Urothelium cell line (cell line): ENCODE measurements at regions not wholly inside any gene's neighbourhood (a gene's known extent, or its start where the extent isn't known, plus 50 kb on each side); places are given as distances from the start of the nearest gene placed in this dataset.

Experiments
- DNase-seq: peaks from one replicate; pipeline ENCODE4 v3.0.0; 2011; ENCODE audit warnings: low spot score, mixed read lengths
- FAIRE-seq: peaks from 2 replicates; lab custom pipeline; 2011; peaks lifted over from hg19 to GRCh38; lab: Jason Lieb, UNC

DNA sequence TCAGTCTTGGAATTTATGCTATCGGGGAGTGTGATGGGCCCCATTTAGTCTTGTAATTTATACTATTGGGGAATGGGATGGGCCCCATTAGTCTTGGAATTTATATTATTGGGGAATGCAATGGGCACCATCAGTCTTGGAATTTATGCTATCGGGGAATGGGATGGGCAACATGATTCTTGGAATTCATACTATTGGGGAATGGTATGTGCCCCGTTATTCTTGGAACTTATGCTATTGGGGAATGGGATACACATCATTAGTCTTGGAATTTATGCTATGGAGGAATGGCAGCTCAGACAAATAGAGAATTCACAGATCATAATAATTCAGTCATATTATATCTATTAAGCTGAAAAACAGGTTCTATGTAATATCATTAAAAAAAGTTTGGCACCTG, 300.3 kb downstream of the SMOC2 start:
- FAIRE-seq = no peak
- DNase-seq = no peak

DNA sequence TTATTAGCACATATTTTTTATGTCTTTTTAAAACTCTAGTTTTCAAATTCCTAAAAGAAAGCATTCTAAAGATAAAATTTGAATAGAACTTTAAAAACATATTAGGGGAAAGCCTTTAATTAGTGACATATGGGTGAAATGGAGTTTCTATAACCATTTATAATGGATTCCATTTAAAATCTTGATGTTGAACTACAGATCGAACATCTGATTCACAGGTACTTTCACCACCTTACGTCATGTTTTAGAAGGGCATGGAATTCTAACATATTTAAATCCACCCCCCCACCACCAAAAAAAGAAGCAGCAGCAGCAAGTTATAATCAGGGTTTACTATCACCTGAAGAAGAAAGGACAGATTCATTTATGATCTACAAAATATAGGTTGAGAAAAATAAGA, 298.4 kb downstream of the SMOC2 start:
- FAIRE-seq (no peak), DNase-seq (no peak)

DNA sequence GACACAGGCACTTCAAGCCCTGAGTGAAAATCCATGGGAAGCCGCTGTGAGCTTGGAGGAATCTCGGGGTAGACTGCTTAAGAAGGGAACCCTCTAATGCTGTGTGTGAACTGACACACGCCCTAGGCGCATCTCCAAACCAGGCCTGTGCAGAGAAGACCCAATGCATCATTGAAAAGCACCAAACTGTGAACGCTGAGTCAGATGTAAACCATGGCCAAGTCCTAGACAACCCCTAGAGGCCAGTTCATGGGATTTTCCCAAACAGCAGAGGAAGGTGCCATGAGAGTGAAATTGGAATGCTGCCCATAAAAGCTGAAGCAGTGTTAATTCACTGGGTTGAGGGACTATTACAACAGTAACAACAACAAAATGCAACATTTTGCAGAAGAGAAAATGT, 296.5 kb downstream of the SMOC2 start:
- FAIRE-seq (no peak), DNase-seq (peak; percentile 21)

DNA sequence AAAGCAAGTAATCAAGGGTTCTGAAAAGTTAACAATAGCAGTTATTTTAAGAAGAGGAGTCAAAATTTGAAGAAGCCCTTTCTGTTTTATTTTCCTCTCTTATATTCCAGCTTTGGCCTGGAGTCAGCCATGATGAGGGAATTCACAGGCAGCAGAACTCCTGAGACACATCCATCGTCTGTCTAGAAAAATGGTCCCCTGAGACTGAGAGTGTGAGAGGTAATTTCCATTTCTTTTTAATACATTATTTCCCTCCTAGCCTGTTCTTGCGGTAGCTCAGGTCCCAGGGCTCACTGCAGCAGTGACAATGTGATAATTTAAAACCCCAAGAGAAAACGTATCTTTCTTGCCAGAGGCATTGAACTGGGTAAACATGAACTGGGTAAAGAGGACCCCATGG, 296.0 kb downstream of the SMOC2 start:
- FAIRE-seq (no peak), DNase-seq (no peak)

DNA sequence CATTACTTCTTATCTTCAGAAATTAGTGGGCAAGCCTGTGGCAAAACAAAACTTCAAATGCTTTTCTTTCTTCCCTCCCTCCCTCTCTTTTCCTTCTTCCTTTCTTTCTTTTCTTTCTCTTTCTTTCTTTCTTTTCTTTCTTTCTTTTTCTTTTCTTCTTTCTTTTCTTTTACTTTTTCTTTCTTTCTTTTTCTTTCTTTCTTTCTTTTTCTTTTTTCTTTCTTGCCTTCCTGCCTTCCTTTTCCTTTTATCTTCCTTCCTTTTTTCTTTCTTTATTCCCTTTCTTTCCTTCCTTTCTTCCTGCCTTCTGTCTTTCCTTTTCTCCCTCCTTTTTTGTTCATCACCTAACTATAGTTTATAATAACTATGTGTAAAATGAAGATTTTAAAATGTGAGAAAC, 295.1 kb downstream of the SMOC2 start:
- DNase-seq (no peak), FAIRE-seq (no peak)

DNA sequence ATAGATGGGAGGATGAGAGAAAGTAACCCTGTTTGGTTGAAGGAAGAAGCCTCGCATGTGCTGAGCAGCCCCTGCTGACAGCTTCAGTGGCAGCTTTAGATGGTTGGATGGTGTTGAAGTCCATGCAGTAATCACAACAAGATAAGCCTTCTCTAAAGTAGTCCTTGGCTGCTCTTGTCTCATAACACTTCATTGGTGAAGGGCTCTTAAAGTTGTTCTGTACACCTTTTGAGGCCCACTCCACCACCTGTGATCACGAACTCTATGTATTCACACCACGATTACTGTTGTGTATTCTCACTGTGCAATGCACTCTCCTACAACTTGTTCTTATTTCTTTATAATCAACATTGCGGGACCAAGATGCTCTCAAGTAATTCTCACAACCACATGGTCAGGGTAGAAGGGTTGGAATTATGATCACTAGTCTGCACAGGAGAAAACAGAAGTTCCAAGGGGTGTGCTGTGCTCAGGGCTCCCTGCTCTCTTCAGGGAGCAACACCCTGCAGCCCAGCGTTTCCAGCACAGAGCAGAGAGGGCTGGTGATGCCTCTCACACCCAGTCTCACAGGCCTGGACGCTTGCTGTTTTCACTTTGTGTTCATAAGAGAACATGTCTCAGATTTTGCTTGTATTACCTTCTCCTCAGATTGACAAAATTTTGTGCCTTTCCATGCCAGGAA, 294.4 kb downstream of the SMOC2 start:
- FAIRE-seq (no peak), DNase-seq (no peak)

DNA sequence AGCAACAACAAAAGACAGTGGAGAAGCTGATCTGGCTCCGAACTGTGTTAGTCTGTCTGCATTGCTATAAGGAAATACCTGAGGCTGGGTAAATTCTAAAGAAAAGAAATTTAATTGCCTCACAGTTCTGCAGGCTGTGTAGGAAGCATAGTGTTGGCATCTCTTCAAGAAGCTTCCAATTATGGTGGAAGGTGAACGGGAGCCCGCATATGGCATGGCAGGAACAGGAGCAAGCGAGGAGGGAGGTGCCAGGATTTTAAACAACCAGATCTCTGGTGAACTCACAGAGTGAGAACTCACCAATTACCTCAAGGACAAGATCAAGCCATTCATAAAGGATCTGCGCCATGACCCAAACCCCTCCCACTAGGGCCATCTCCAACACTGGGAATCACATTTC, 293.5 kb downstream of the SMOC2 start:
- DNase-seq (no peak), FAIRE-seq (no peak)

DNA sequence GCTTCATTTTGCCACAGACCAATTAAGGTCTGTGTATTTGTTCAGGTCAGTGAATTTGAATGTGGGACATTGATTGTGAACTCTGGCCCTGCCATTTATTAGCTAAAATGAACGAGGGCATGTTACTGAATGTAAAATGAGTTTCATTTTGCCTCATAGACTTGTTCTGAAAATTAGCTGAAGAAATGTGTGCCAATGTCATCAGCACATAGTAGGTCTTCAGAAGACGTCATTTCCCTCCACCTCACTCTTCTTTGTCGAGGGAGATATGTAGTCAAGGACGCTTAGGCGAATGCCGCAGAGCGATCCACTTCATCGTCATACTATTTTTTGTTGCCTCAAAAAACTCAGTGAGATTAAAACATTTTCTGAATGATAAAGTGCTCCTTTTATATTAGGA, 291.7 kb downstream of the SMOC2 start:
- FAIRE-seq = no peak
- DNase-seq = no peak

DNA sequence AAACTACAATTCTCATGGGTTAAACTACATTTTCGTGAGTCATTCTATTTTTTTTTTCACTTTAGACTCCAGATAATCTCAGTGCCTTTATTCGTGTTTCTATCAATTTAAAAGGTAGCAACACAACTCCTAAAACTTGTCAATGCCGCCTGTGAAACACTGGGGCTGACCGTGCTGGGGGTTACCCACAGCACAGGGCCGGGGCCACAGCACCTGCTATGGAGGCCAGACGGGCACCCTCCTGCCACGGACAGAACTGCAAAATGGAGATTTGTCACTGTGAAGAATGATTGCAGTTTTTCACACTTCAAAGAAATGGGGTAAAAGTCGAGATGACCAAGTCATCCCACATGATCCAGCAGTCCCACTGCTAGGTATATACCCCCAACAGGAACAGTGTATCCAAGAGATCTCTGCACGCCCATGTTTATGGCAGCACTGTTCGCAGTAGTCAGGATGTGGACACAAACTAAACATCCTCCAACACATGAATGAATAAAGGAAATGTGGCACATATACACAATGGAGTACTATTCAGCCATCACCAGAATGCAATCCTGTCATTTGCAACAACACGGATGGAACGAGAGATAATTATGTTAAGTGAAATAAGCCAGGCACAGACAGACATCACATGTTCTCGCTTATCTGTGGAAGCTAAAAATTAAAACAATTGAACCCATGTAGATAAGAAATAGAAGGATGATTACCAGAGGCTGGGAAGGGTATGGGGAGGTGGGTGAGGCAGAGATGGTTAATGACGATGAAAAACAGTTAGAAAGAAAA, 290.1 kb downstream of the SMOC2 start:
- DNase-seq (no peak), FAIRE-seq (peak; percentile 20)

DNA sequence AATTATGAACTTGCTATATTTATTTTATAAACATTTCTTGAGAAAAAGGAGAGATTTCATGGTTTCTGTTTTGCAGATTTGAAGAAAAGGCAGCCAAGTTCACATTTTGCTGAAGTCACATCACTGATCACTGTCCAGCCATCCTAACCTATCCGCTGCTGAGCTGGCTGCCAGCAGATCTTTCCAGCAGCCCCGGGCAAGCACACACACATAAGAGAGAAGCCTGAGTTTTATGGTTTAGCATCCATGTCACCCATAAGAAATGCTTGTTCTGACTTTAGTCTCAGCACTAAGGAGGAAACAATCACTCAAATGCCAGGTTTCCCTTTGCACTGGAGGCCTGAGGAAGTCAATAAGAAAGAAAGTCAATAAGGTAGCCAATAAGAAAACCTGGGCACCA, 287.1 kb downstream of the SMOC2 start:
- DNase-seq (no peak), FAIRE-seq (no peak)

DNA sequence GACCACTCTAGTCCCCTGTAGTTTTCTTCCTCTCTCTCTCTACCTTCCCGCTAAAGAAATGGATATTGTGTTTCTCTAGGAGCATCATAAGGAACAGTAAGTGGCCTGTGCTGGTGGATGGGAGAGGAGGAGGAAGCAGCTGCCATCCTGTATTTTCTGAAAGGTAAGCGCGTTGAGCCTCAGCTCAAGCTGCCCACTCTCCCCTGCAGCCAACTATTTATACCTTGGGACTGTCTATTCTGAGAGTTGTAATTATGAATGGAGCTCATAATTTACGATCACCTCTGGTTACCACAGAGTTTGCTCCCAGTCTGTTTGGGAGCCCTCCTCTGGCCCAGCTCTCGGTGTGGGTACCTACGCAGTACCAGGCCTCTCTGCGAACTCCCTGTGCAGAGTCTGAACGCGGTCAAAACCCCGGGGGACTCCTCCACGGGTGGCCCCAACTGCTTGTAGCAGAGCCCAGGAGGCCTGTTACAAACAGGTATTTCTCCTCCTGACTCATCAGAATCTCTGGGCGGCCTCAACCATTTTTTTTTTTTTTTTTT, 285.4 kb downstream of the SMOC2 start:
- FAIRE-seq (no peak), DNase-seq (no peak)

DNA sequence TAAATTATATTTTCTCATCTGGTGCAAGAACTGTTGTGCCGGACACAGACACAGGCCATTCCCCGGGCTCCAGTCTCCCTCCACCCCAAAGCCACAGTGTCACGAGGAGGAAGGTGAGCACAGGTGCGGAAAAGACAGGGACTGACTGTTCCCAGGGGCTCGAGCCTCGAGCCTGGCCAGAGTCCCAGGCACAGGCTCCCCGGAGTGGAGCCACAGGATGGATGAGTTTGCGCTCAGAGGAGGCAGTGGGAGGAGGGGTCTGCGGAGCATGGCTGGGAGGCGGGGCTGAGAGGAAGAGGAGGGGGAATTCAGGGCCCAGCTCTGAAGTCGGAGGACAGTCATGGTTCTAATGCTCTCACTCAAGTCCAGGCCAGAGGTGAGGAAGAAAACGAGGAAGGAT, 284.8 kb downstream of the SMOC2 start:
- DNase-seq = no peak
- no peak for FAIRE-seq

DNA sequence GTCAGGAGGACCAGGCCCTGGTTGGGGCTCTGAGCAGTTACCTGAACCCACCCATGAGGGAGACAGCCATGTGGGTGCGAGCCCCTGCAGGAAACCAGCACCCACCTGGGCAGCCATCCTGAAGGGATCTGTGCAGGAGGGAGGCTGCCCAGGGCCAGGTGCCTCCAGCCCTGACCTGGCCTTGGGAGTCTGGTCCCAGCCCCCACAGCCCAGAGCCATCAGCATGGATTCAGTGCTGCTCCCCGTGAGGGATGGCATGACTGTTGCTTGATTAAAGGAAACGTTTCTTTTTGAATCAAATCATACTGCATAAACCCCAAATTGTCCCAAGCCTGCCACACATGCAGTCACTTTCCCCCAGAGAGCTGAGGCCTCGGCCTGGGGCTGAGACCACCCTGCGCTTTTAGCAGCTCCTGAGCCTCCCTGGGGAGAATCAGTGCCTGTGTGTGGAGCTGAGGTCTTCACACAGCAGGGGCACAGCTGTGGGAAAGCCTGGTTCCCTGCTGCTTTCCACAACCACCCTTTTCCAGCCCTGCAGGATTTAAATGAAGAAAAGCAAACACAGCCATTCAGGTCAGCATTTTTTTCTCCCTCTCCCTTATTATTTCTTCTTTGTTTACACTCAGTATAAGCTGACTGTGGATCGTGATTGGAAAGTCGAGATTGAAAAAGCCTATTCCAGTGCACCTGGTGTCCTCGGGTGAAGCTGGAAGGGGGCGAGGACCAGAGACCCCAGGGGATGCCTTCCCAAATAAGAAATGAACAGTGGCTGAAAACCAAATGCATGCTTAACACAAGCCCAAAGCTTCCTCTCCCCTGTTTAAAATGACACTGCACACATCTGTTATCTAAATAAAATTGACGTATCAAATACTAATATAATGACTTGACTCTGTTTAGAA, 283.9 kb downstream of the SMOC2 start:
- DNase-seq (no peak), FAIRE-seq (no peak)

DNA sequence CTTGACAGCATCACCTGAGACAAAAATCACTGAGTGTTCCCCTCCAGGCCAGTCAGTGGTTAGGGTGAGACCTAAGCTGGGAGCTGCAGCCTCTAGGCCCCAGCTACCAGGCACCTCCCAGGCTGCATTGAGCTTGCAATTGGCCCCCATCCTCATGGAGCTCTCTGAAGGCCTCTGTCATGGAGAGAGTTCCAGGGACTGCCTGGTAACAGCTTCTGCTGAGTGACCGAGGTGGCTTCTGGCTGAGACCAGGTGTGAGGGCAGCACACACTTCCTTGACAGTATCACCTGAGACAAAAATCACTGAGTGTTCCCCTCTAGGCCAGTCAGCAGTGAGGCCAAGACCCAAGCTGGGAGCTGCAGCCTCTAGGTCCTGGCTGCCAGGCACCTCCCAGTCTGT, 283.0 kb downstream of the SMOC2 start:
- DNase-seq (no peak), FAIRE-seq (no peak)

DNA sequence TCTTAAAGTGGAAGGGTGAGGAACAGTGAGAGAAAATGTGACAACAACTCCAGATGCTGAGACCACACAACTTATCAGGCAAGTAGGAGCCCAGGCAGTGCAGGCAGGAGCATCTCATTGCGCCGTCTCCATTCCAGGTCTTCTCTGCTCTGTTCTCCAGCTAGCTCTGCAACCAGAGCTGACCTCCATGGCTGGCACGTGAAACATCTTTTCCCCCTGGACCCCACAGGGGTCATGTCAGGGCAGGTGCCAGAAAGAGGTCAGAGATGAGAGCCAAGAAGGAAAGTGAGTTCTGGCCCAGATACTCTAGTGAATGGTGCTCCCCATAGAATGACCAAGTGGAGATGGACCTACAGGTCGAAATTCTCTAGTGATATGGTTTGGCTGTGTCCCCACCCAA, 281.4 kb downstream of the SMOC2 start:
- no peak for FAIRE-seq

DNA sequence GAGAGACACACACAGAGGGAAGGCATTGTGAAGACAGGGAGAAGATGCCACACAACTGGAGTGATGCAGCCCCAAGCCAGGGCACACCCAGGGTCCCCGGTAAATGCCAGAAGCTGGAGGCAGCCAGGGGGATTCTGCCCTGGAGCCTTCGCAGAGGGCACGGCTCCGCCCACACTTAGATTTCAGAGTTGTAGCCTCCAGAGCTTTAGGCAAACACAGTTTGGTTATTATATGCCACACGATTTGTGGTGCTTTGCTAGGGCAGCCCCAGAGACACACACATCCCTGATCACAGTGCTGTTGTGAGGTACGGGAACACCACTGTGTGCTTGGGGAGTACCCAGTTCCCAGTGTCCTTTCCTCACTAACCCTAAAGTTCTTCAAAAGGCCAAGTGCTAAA, 280.6 kb downstream of the SMOC2 start:
- FAIRE-seq (no peak), DNase-seq (no peak)

More for the DNA sequence above, 281.4 kb downstream of the SMOC2 start:
- no peak for DNase-seq

DNA sequence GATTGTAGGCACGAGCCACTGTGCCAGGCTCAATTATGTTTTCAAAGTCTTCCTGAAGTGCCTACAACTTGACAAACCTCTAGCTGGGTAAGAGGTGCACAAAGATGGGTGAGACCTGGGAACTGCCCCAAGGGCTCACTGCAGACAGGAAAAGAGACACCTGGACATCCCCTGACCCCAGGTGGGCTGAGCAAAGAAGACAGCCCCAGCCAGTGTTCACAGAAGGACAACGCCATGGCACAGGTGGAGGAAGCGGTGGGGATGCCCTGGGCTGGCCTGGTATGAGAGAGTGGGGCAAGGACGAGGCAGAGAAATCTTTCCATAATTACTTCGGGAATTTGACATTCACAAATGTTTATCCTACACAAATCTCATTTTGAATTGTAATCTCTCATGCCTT, 278.9 kb downstream of the SMOC2 start:
- FAIRE-seq = no peak
- DNase-seq = no peak

DNA sequence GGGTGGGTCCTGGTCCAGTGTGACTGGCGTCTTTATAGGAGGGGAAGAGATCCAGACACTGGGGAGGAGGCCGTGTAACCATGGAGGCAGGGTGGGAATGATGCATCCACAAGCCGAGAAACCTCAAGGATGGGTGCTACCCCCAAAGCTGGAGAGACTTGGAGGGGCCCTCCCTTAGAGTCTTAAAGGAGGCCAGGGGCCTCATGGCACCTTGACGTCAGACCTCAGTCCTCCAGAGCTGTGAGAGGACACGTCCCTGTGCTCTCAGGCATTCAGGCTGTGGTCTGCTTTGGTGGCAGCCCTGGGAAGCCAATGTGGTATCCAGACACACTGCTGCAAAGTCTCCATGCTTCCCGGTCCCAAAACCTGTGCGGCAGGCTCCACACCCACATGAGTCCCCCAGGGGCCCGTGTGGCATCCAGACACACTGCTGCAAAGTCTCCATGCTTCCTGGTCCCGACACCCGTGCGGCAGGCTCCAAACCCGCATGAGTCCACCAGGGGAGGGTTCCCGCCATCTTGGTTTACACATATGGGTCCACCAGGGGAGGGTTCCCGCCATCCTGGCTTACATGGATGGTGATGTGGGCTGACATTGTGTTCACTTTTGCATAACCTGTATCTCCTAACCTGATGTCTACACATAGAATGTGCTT, 278.0 kb downstream of the SMOC2 start:
- DNase-seq = no peak
- FAIRE-seq = no peak
